ENCODE measurements at regions not wholly inside any gene's neighbourhood (a gene's known extent, or its start where the extent isn't known, plus 50 kb on each side); places are given as distances from the start of the nearest gene placed in this dataset.

GRCh38 chr5:85646036-85646435, 971.7 kb upstream of the COX7C start:
- no peak for DNase-seq (ENCODE audit: low spot score)
- Histone ChIP-seq H2BK5ac (ENCODE audit: low read length) (no peak overlapping the region), H3K9me3 (replicated peaks in 1 of 2; ENCODE audit: control insufficient read depth in 2 of 2, insufficient read depth in 1 of 2, low read depth in 1 of 2, low read length in 2 of 2) (no peaks in the 10 kb centered on the region), H3K4ac (ENCODE audit: low read length) (no peak overlapping the region), H3K27ac (replicated peaks; ENCODE audit: low read length) (no peak overlapping the region), H3K4me2 (ENCODE audit: insufficient read depth, low read length, poor library complexity, severe bottlenecking) (no peak overlapping the region), H4K8ac (ENCODE audit: low read depth, low read length) (no peak overlapping the region), H3K18ac (ENCODE audit: low read length) (no peak overlapping the region), H3K4me3 (ENCODE audit: low read length in 2 of 2) (no peak overlapping the region), H3K27me3 (ENCODE audit: control insufficient read depth in 3 of 3, insufficient read depth in 3 of 3, low read depth in 1 of 3, low read length in 3 of 3) (no peaks in the 10 kb centered on the region), H3K4me1 (ENCODE audit: control insufficient read depth in 2 of 2, insufficient read depth in 1 of 2, low read depth in 1 of 2, low read length in 2 of 2) (peaks cover 0 to 2% of the 10 kb centered on the region in 2 donors), H4K91ac (ENCODE audit: low read depth, low read length, poor library complexity) (no peak overlapping the region), H3K14ac (ENCODE audit: low read length) (no peak overlapping the region), H3K23ac (ENCODE audit: low read depth, low read length, poor library complexity) (no peak overlapping the region), H2AK5ac (ENCODE audit: low read depth, low read length) (no peak overlapping the region), H3K36me3 (replicated peaks in 1 of 2; ENCODE audit: control insufficient read depth in 2 of 2, insufficient read depth in 2 of 2, low read length in 2 of 2) (no peaks in the 10 kb centered on the region), H2BK15ac (ENCODE audit: low read length) (no peak overlapping the region), H2BK120ac (ENCODE audit: low read depth, low read length) (no peak overlapping the region), H3K79me1 (ENCODE audit: low read depth, low read length) (no peaks in the 10 kb centered on the region), H3K9ac (ENCODE audit: low read depth, low read length, poor library complexity) (no peak overlapping the region), H2BK12ac (ENCODE audit: low read length) (no peak overlapping the region), H2AFZ (ENCODE audit: low read length) (no peak overlapping the region)
- no CpG with 5 or more reads among the region's 7 CpGs for WGBS, 2 donors (ENCODE audit: extremely low coverage in 2 of 2, insufficient read length in 2 of 2, insufficient replicate concordance in 1 of 2)

DNA sequence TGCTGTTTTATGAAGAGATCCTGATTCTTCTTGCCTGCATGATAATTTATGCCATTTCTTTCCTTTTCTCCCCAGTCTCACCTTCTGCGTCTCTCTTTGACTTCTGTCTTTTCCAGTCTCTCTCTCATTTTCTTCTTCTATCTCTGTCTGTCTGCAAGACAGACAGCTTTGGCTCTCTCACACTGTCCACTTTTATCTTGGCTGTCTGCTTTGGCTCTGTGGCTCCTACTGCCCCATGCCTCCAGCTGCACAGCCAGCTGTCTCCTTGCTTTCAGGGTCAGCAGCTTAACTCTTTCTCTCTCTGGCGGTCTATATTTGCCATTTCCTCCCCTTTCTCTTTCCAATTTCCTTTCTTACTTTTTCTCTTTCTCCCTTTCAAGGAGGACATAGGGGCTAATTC, 971.1 kb upstream of the COX7C start:
- Histone ChIP-seq H4K8ac (ENCODE audit: low read depth, low read length) (no peak overlapping the region), H2BK120ac (ENCODE audit: low read depth, low read length) (no peak overlapping the region), H2BK15ac (ENCODE audit: low read length) (no peak overlapping the region), H3K4me3 (ENCODE audit: low read length in 2 of 2) (no peak overlapping the region), H3K23ac (ENCODE audit: low read depth, low read length, poor library complexity) (no peak overlapping the region), H2BK5ac (ENCODE audit: low read length) (no peak overlapping the region), H3K36me3 (replicated peaks in 1 of 2; ENCODE audit: control insufficient read depth in 2 of 2, insufficient read depth in 2 of 2, low read length in 2 of 2) (no peaks in the 10 kb centered on the region), H3K4me1 (ENCODE audit: control insufficient read depth in 2 of 2, insufficient read depth in 1 of 2, low read depth in 1 of 2, low read length in 2 of 2) (peaks cover 0 to 2% of the 10 kb centered on the region in 2 donors), H3K9me3 (replicated peaks in 1 of 2; ENCODE audit: control insufficient read depth in 2 of 2, insufficient read depth in 1 of 2, low read depth in 1 of 2, low read length in 2 of 2) (no peaks in the 10 kb centered on the region), H2BK12ac (ENCODE audit: low read length) (no peak overlapping the region), H3K27ac (replicated peaks; ENCODE audit: low read length) (no peak overlapping the region), H3K4ac (ENCODE audit: low read length) (no peak overlapping the region), H2AFZ (ENCODE audit: low read length) (no peak overlapping the region), H3K18ac (ENCODE audit: low read length) (no peak overlapping the region), H3K14ac (ENCODE audit: low read length) (no peak overlapping the region), H3K27me3 (ENCODE audit: control insufficient read depth in 3 of 3, insufficient read depth in 3 of 3, low read depth in 1 of 3, low read length in 3 of 3) (no peaks in the 10 kb centered on the region), H4K91ac (ENCODE audit: low read depth, low read length, poor library complexity) (no peak overlapping the region), H3K4me2 (ENCODE audit: insufficient read depth, low read length, poor library complexity, severe bottlenecking) (no peak overlapping the region), H2AK5ac (ENCODE audit: low read depth, low read length) (no peak overlapping the region), H3K79me1 (ENCODE audit: low read depth, low read length) (no peaks in the 10 kb centered on the region), H3K9ac (ENCODE audit: low read depth, low read length, poor library complexity) (no peak overlapping the region)
- DNase-seq (ENCODE audit: low spot score), result no peak
- no CpG with 5 or more reads among the region's 2 CpGs for WGBS, 2 donors (ENCODE audit: extremely low coverage in 2 of 2, insufficient read length in 2 of 2, insufficient replicate concordance in 1 of 2)

DNA sequence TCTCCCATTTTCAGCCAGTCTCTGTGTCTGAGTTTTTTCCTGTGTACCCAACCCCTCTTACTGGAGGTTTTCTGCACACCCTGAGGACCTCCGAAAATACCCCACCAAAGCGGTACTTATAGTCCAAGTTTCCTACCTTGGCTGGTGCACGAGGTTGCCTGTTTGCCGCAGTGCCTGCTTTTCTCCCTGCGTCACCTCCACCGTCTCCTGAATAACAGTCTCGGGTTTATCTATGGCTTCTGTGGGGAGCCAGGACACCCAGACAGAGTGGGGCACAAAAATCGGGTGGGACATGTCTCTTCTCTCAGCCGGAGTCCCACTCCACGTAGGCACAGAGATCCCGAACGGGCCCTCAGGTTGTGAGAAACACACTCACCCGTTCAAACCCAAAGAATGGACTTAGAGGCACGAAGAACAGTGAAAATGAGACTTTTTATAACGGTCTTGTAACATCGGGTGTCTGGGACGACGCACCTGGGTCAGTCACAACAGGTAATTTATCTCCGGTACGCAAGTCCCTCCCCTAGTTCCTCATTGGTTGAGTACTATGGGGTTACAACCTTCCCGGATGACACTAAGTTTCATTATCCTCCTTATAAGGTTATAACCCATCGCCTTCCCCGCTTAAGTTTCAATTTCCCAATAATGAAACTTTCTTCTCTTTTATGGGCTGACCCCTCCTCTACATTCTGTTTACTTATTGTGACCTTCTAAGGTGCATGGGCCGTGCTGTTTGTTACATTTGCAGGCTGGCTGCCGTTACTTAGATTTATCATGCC, 970.2 kb upstream of the COX7C start:
- no peak overlapping the region for H3K27ac ChIP-seq (replicated peaks; ENCODE audit: low read length)
- H3K9ac ChIP-seq (ENCODE audit: low read depth, low read length, poor library complexity), result no peak overlapping the region
- no peak overlapping the region for H2BK12ac ChIP-seq (ENCODE audit: low read length)
- no peak overlapping the region for H3K4me2 ChIP-seq (ENCODE audit: insufficient read depth, low read length, poor library complexity, severe bottlenecking)
- peaks cover 0 to 2% of the 10 kb centered on the region in 2 donors for H3K4me1 ChIP-seq (ENCODE audit: control insufficient read depth in 2 of 2, insufficient read depth in 1 of 2, low read depth in 1 of 2, low read length in 2 of 2)
- WGBS, 2 donors (ENCODE audit: extremely low coverage in 2 of 2, insufficient read length in 2 of 2, insufficient replicate concordance in 1 of 2), result no CpG with 5 or more reads among the region's 25 CpGs
- H2AK5ac ChIP-seq (ENCODE audit: low read depth, low read length), result no peak overlapping the region
- DNase-seq (ENCODE audit: low spot score), result no peak
- H4K8ac ChIP-seq (ENCODE audit: low read depth, low read length), result no peak overlapping the region
- no peak overlapping the region for H2BK15ac ChIP-seq (ENCODE audit: low read length)
- no peak overlapping the region for H2BK5ac ChIP-seq (ENCODE audit: low read length)
- no peaks in the 10 kb centered on the region for H3K27me3 ChIP-seq (ENCODE audit: control insufficient read depth in 3 of 3, insufficient read depth in 3 of 3, low read depth in 1 of 3, low read length in 3 of 3)
- no peaks in the 10 kb centered on the region for H3K79me1 ChIP-seq (ENCODE audit: low read depth, low read length)
- no peak overlapping the region for H3K14ac ChIP-seq (ENCODE audit: low read length)
- H4K91ac ChIP-seq (ENCODE audit: low read depth, low read length, poor library complexity), result no peak overlapping the region
- no peak overlapping the region for H3K4me3 ChIP-seq (ENCODE audit: low read length in 2 of 2)
- H3K36me3 ChIP-seq (replicated peaks in 1 of 2; ENCODE audit: control insufficient read depth in 2 of 2, insufficient read depth in 2 of 2, low read length in 2 of 2), result no peaks in the 10 kb centered on the region
- no peak overlapping the region for H2BK120ac ChIP-seq (ENCODE audit: low read depth, low read length)
- no peak overlapping the region for H3K23ac ChIP-seq (ENCODE audit: low read depth, low read length, poor library complexity)
- no peak overlapping the region for H3K4ac ChIP-seq (ENCODE audit: low read length)
- no peak overlapping the region for H2AFZ ChIP-seq (ENCODE audit: low read length)
- H3K9me3 ChIP-seq (replicated peaks in 1 of 2; ENCODE audit: control insufficient read depth in 2 of 2, insufficient read depth in 1 of 2, low read depth in 1 of 2, low read length in 2 of 2), result no peaks in the 10 kb centered on the region
- peak overlapping the region; percentile 64 for H3K18ac ChIP-seq (ENCODE audit: low read length)

- no CpG with 5 or more reads among the region's 4 CpGs for WGBS, 2 donors (ENCODE audit: extremely low coverage in 2 of 2, insufficient read length in 2 of 2, insufficient replicate concordance in 1 of 2)
- H3K4ac ChIP-seq (ENCODE audit: low read length), result no peak overlapping the region
- H2BK5ac ChIP-seq (ENCODE audit: low read length), result no peak overlapping the region
These were observed 969.2 kb upstream of the COX7C start for GRCh38 chr5:85648495-85648894.

More at GRCh38 chr5:85648495-85648894, 969.2 kb upstream of the COX7C start:
- no peak for DNase-seq (ENCODE audit: low spot score)
- H3K14ac ChIP-seq (ENCODE audit: low read length), result no peak overlapping the region
- H3K79me1 ChIP-seq (ENCODE audit: low read depth, low read length), result no peaks in the 10 kb centered on the region
- H3K36me3 ChIP-seq (replicated peaks in 1 of 2; ENCODE audit: control insufficient read depth in 2 of 2, insufficient read depth in 2 of 2, low read length in 2 of 2), result no peaks in the 10 kb centered on the region
- H3K4me1 ChIP-seq (ENCODE audit: control insufficient read depth in 2 of 2, insufficient read depth in 1 of 2, low read depth in 1 of 2, low read length in 2 of 2), result peaks cover 0 to 2% of the 10 kb centered on the region in 2 donors
- no peak overlapping the region for H4K91ac ChIP-seq (ENCODE audit: low read depth, low read length, poor library complexity)
- no peak overlapping the region for H3K4me3 ChIP-seq (ENCODE audit: low read length in 2 of 2)
- no peak overlapping the region for H3K27ac ChIP-seq (replicated peaks; ENCODE audit: low read length)
- no peak overlapping the region for H4K8ac ChIP-seq (ENCODE audit: low read depth, low read length)
- H2BK12ac ChIP-seq (ENCODE audit: low read length), result no peak overlapping the region
- no peaks in the 10 kb centered on the region for H3K27me3 ChIP-seq (ENCODE audit: control insufficient read depth in 3 of 3, insufficient read depth in 3 of 3, low read depth in 1 of 3, low read length in 3 of 3)
- H3K23ac ChIP-seq (ENCODE audit: low read depth, low read length, poor library complexity), result no peak overlapping the region
- H2AK5ac ChIP-seq (ENCODE audit: low read depth, low read length), result no peak overlapping the region
- H2BK15ac ChIP-seq (ENCODE audit: low read length), result no peak overlapping the region
- no peak overlapping the region for H2AFZ ChIP-seq (ENCODE audit: low read length)
- no peaks in the 10 kb centered on the region for H3K9me3 ChIP-seq (replicated peaks in 1 of 2; ENCODE audit: control insufficient read depth in 2 of 2, insufficient read depth in 1 of 2, low read depth in 1 of 2, low read length in 2 of 2)
- no peak overlapping the region for H3K9ac ChIP-seq (ENCODE audit: low read depth, low read length, poor library complexity)
- H3K18ac ChIP-seq (ENCODE audit: low read length), result no peak overlapping the region
- no peak overlapping the region for H3K4me2 ChIP-seq (ENCODE audit: insufficient read depth, low read length, poor library complexity, severe bottlenecking)
- no peak overlapping the region for H2BK120ac ChIP-seq (ENCODE audit: low read depth, low read length)

Measured in neuronal stem cell (in vitro differentiated cells).